GM12874 (cell line): ENCODE measurements at regions not wholly inside any gene's neighbourhood (a gene's known extent, or its start where the extent isn't known, plus 50 kb on each side); places are given as distances from the start of the nearest gene placed in this dataset.

Source experiments
- CTCF ChIP-seq: IDR thresholded peaks from 2 replicates; pipeline ENCODE4 v1.5.1; 2011; ENCODE audit warnings: low read depth, mild to moderate bottlenecking, control low read depth, low read length, moderate library complexity; ENCODE audit not compliant: insufficient read depth

GRCh38 chr11:93080146-93080759, 110.8 kb downstream of the MTNR1B start:
- no peak for TF ChIP-seq CTCF

DNA sequence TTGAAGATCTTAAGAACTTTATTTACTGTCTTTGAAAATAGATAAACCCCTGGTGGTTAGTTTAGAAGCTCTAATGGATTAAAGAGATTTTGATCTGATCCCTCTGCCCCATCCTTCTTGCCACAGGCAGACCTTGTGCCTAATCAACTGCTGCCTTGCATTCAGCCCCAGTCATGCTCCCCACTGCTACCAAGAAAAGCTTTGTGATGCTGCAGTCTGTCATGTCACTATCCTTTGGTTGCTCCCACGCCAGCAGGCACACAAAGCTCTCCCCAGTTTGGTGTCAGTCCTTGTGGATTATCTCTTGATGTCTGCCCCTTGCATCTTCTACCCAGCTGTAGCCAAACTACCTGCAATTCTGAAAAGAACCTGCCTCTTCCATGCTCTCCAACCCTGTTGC, 112.2 kb downstream of the MTNR1B start:
- TF ChIP-seq CTCF = no peak

- no peak for TF ChIP-seq CTCF
Measured at GRCh38 chr11:93082900-93083299, 113.4 kb downstream of the MTNR1B start.

DNA sequence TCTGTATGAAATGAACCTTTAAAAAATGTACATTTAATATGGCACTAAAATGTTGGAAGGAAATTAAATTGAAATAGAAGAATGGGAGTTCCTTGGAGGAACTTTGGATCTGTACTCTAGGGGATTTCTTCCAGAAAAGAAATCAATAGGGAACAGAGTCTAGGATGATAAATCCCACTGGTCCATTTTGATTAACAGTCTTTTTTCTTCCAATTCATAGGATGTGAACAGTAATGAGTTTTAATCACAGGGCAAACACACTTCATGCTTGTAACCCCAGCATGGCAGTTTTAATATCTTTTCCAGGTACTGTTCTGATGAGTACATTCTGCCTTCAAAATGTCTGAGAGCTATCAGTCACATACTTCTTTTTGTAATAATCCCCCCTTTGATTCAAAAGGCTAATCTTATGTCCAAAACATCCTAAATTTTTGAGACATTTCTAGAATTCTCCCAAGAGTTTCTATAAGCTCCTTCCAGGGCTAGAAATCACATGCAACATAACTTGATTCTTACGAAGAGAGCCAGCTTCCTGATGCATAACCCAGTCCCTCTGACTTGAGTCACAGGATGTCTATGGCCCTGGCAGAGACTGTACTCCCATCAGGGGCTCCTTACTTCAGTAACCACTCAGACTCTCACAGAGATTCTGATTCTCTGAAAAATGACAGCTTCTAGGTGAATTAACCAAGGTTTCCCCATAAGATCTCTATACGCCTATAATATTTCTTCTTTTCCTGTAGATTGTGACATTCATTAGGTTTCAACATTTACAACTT, 112.9 kb downstream of the SLC36A4 start:
- no peak for TF ChIP-seq CTCF

DNA sequence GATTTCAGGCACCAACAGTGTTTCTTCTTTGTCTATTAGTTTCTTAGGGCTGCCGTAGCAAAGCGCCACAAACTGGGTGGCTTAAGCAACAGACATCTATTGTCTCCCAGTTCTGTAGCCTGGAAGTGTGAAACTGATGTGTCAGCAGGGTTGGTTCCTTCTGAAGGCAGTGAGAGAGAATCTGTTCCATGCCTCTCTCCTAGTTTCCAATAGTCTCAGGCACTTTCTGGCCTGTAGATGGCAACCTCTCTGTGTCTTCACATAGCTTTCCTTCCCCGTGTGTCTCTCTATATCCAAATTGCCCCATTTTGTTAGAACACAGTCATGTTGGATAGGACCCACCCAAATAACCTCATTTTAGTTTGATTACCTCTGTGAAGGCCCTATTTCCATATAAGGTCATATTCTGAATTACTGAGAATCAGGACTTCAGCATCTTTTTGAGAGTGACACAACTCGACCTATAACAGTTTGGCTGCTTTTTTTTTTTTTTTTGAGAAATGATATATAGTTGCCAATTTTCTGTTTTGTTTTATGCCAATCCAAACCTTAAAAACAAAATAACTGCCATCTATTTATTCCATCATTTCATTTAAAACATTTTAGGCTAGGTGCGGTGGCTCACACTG, 108.2 kb downstream of the SLC36A4 start:
- peak; percentile 52 for TF ChIP-seq CTCF
